GM21737 (cell line): ENCODE measurements at regions not wholly inside any gene's neighbourhood (a gene's known extent, or its start where the extent isn't known, plus 50 kb on each side); places are given as distances from the start of the nearest gene placed in this dataset.
"Not testable (repeated sequence)": the region's sequence is repeated elsewhere in the genome, so short reads cannot be mapped to it uniquely, and the experiment has no call there.

Experiments
- ATAC-seq: cut with Tn5 transposase; IDR thresholded peaks from one replicate; pipeline ENCODE4 v1.9.1; 2021; ENCODE audit warnings: mild to moderate bottlenecking, moderate library complexity; ENCODE audit not compliant: unreplicated experiment

DNA sequence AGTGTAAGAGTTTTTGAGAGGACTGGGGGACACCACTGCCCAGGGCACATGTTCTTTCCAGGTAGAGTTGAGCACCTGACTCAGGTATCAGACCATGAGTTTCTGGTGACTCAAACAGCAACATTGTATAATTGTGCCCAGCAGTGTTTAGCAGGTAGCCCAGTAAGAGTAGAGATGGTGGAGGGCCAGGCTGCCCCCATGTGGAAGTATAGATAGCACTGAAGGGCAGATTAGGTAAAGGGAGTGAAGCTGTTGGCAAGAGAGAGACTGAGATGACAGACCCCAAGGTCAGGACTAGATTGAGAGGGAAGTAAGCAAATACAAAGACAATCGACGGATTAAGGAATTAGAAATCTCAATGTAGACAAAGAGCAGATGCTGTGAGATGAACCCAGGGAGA, 74.6 kb downstream of the TRIM42 start:
- no peak for ATAC-seq

DNA sequence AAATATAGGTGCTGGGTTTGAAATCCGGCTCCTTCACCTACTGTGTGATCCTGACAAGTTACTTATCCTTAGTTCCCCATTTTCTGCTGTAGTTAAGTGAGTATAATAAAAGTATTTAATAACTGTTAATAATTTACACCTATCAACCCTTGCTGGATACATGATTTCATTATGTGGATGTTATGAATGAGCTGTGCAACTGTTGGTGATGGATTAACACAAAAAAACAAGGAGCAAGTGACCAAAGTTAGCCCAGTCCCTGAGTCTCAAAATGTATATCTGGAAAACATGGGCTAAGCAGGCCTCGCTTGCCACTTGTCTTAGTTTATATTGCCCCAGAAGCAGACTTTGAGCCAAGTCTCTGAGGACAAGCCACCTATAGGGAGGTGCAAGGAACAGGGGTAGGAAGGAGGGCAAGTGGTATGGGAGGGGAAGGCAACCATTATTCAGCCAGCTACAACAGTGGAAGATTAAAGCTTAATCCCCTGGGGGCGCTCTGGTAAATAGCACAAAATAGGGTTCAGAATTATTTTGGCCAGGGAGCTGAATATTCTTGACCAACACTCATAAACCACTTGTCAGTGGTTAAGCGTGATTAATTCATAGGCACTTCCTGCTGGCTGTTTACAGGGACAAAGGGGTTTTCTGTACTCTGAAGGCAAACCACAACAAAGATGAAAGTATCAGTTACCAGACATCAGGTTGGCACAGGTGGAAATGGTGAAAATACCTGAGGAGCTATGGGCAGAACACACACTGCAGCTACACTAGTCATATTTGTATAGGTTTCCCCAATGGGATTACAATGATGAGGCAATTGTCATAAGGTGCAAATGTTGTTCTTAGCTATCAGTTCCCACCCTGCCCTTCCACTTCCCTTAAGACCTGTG, 76.2 kb downstream of the TRIM42 start:
- ATAC-seq, result peak; percentile 55

- ATAC-seq, result no peak
Observed at GRCh38 chr3:140754936-140755335, 77.1 kb downstream of the TRIM42 start.

GRCh38 chr3:140756240-140757016, 78.6 kb downstream of the TRIM42 start:
- peak; percentile 58 for ATAC-seq

GRCh38 chr3:140758791-140759444, 81.1 kb downstream of the TRIM42 start:
- ATAC-seq, result no peak

- ATAC-seq, result no peak
Observed at GRCh38 chr3:140760324-140761075, 82.6 kb downstream of the TRIM42 start.

DNA sequence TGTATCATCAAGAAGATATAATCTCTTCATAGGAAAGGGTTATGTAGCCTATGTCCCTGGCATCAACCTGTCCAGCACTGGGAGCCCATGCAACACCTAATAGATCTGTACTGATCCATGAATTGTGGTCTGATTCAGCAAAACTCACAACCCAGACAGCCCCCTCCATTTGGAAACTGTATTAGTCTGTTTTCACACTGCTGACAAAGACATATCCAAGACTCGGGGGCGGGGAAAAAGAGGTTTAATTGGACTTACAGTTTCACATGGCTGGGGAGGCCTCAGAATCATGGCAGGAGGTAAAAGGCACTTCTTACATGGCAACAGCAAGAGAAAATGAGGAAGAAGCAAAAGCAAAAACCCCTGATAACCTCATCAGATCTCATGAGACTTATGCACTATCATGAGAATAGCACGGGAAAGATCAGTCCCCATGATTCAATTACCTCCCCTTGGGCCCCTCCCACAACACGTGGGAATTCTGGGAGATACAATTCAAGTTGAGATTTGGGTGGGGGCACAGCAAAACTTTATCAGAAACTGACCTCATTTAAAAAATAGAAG, 83.3 kb downstream of the TRIM42 start:
- ATAC-seq, result no peak

DNA sequence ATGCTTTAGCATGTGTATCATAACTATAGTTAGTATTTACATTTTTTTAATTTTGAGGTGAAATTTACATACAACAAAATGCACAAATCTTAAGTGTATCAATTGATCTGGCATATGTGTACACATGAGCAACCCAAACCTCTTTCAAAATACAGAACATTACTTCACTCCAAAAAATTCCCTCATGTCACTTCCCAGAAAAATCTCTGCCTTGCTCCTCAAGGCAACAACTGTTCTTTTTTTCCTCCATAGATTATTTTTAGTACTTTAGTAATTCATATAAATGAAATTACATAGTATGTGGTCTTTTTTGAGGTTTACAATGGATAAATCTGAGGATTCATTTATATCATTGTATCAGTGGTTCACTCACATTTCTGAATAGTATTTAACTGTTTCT, 84.9 kb downstream of the TRIM42 start:
- ATAC-seq, result no peak

GRCh38 chr3:140763532-140763931, 85.7 kb downstream of the TRIM42 start:
- ATAC-seq, result no peak

GRCh38 chr3:140765246-140765645, 87.4 kb downstream of the TRIM42 start:
- ATAC-seq, result no peak

DNA sequence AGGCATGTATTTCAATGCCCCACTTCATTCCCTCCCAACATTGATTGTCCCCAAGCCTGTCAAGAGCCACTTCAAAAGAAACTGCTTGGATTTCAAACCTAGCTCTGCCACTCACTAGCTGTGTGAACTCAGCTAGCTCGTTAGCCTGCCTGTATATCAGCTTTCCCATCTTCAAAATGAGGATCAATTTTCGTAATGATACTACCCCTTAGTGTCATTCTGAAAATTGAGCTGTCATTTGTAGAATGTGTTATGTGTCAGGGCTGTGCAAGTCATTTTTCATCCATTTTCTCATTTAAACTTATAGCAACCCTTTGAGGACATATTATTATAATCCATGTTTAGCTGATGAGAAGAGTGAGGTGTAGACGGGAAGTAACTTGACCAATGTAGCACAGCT, 88.6 kb downstream of the TRIM42 start:
- ATAC-seq, result no peak

DNA sequence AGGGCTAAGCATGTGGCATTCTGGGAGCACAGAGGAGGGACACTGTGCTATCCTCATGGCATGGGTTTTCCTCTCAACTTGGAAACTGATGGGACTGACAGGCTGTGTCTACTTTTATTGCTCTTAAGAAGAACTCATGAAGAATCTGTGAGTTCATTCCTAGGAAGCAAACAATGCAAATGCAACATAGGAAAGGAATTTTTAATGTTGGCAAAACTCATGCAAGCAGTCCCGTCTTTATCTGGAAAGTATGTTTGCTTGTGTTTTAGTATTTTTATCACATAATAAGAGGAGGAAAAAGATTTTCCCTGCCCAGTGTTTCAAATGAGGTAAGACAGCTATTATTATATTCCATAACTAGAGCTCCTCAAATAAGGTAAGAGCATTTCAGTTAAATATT, 89.7 kb downstream of the TRIM42 start:
- ATAC-seq, result no peak

GRCh38 chr3:140768941-140769340, 91.1 kb downstream of the TRIM42 start:
- ATAC-seq, result no peak

DNA sequence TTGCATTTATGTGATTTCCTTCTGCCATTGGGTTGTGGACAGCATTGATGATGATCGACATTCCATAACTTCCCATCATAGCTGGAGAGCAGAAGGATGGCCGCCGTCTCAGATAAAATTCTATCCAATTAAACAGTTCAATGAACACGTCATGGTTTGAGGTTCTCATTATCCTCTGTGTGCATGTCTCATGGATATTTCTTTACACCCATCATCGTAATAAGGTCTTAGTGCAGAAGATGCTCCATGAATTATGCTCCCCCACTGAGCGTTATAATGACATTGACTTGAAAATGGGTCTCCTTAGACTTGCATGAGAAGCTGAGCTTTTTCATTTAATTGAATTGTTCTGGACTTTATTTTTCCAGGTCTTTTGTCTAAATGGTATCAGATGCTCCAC, 92.1 kb downstream of the TRIM42 start:
- ATAC-seq, result no peak

DNA sequence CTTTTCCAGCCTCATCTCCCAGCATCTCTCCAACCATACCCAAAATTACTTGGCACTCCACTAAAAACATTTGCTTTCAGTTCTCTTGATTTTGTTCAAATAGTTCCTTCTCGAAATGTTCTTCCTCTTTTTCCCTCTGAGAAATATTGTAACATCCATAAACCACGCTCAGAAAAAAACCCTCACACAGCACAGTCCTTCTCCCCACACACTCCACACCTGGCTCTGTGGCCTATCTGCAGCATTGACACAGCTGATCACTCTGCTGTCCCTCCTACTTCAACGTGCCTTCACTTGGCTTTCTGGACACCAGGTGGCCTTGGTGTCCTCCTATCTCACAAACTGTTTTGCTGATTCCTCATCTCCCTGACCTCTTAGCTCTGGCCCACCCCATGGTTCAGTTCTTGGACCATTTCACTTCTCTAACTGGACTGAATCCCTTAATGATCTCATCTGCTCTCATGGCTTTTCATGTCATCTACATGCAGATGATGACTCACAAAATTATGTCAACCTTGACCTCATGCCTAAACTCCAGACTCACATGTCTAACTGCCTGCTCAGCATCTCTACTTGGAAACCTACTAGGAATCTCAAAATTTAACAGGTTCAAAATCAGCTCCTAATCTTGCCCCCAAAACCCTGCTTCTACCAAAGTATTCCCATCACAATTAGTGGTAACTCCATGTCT, 93.3 kb downstream of the TRIM42 start:
- ATAC-seq, result no peak

DNA sequence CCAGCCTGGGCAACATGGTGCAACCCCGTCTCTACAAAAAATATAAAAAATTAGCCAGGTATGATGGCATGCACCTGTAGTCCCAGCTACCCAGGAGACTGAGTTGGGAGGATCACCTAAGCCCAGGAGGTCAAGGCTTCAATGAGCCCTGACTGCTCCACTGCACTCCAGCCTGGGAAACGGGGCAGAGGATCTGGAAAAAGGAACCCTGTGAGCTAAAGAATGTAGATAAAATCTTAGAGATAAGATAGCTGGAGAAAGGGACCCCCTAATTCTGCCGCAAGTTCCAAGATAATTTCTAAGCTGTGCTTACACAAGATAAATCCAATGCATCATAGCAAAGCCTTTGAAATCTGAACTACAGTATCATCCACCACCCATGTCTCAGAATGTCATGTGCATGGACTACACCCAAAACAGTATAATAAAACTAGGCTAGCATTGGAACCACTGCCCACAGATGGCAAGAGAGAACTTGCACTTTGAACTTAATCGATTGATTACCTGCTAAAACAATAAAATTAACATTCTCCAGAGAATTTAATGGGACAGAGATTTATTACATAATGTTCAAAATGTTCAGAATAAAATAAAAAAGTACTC, 99.9 kb downstream of the TRIM42 start:
- no peak for ATAC-seq

DNA sequence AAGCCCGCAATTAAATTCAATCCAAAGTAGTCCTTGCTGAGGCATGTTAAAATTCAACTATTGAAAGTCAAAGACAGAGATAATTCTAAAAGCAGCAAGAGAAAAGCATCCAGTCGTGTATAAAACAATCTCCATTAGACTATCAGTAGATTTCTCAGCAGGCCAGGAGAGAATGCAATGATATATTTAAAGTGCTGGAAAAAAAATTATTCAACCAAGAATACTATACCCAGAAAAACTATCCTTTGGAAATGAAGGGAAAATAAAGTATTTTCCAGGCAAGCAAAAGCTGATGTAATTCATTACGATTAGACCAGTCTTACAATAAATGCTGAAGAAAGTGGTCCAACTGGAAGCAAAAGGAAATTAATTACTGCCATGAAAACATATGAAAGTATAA, 113.5 kb downstream of the TRIM42 start:
- no peak for ATAC-seq

GRCh38 chr3:140794507-140794906, 116.6 kb downstream of the TRIM42 start:
- no peak for ATAC-seq

DNA sequence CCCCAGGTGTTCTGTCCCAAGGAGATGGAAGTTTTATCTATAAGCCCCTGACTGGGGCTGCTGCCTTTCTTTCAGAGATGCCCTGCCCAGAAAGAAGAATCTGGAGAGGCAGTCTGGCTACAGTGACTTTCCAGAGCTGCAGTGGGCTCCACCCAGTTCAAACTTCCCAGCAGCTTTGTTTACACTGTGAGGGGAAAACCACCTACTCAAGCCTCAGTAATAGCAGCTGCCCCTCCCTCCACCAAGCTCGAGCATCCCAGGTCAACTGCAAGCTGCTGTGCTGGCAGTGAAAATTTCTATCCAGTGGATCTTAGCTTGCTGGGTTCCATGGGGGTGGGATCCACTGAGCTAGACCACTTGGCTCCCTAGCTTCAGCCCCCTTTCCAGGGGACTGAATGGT, 125.0 kb downstream of the TRIM42 start:
- not testable (repeated sequence) for ATAC-seq

DNA sequence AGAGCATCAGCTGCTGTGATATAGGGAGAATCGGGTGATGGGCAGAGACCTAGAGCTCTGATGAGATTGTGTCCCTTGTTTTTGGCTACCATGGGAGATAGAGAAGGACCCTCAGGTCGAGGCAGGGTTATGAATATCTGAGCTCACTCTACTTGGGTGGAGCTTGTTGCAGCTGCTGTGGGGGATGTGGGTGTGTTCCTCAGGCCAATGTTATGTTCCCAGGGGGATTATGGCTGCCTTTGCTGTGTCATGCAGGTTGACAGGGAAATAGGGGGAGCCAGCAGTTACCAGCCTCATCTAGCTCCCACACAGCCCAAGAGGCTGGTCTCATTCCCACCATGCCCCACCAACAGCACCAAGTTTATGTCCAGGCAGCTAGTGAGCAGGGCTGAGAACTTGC, 131.5 kb downstream of the TRIM42 start:
- ATAC-seq, result no peak
